Colon (tissue), 2 donors: ENCODE measurements at regions not wholly inside any gene's neighbourhood (a gene's known extent, or its start where the extent isn't known, plus 50 kb on each side); places are given as distances from the start of the nearest gene placed in this dataset.

Source experiments
- FAIRE-seq: peaks from 2 replicates; lab custom pipeline; 2012; peaks lifted over from hg19 to GRCh38; lab: Jason Lieb, UNC
- donor health status: control.
- donor health status: control.

DNA sequence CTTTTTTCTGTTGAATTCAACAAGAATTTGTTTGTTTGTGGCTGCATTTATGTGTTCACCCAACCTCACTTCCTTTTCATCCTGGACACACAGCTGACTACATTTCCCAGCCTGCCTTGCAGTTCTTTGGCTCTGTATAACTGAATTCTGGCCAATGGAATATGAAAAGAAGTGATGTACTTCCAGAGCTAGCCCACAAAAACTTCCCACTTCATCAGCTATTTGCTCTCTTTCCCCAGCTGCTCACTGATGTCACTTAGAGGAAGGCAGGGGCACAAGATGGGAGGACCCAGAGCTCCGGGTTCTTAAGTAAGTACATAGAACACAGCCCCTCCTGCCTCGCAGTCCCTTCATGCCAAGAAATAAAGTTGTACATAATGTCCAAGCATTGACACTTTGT lies 235.0 kb upstream of the FGGY start:
- FAIRE-seq, result no peak

DNA sequence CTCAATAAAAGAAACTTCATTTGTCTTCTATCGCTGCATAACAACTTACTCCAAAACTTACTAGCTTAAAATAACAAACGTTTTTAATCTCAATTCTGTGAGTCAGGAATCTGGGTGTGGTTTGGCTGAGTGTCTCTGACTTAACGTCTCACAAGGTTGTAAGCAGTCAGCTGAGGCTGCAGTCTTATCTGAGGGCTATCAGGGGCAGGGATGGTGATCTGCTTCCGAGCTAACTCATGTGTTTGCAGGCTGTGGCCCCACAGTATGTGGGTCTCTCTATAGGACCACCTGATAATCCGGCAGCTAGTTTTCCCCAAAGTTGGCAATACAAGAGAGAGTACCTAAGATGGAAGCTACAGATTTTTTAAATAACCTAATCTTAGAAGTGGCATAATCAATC lies 234.2 kb upstream of the FGGY start:
- no peak for FAIRE-seq

DNA sequence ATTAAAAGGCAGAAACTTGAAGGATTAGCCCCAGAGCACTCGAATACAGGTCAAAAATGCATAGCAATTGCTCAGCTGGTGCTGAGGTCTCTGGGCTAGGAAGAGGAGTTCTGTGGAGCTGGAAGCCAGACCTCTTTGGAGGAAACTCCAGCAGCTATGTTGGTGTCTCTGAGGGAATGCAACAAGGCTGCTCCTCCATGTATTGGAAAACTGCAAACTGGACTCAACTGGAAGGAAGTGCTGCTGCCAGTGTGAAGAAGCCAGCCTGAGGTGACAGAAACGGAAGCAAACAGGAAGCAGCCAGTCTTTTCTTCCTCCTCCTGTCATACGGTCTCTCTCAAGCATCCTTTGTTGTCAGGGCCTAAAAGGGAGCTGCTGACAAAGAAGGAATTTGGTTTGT lies 233.4 kb upstream of the FGGY start:
- FAIRE-seq, result no peak

DNA sequence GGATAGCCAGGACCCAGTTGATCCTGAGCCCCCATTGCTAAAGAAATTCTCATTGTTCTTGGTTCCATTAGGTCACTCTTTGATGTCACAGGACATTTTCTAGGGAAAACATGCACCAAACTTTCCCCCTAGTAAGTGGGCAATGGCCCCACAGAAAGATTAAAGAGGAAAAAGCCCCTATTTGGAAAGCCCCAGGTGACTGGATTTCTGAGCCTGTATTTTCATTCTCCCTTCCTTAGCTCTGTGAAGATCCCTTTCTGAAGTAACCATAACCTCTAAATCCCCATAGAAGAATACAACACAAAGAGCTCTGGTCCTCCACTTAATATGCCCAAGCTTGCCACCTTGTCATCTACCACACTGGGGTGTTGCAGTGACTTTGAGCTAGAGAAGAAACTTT lies 232.3 kb upstream of the FGGY start:
- no peak for FAIRE-seq

DNA sequence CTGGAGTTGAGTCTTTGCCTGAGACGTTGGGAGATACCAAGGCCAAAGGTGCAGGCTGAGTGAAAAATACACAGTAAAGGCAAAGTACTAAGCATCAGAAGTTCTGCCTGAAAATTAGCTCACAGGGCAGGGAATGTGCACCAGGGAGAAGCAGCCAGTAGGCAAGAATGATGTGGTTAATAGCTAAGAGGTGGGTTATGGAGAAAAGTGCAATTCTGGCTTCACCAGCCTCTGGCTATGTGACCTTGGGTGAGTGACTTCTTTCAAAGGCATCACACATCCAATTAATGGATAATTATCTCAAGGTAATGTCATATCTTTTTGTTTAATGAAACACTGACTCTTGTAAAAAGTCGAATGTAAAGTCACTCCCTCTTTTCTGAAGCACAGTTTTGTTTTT lies 230.7 kb upstream of the FGGY start:
- no peak for FAIRE-seq

DNA sequence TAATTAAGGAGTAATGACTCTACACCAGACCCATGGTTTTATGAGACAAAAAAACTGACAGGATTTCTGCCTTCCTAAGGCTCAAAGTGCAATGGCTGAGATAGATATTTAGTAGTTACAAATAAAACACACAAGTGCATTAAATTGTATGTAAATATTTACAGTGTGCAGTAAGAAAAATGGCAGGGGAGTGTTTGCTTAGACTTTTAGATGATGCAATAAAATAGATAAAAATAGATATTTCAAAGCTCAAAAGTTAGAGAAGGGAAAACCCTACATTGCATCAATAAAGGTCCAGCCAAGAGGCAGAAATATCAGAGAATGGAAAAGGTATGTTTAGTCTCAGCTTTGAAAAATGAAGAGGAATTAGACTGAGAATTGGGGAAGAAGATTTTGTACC lies 226.3 kb upstream of the FGGY start:
- no peak for FAIRE-seq

DNA sequence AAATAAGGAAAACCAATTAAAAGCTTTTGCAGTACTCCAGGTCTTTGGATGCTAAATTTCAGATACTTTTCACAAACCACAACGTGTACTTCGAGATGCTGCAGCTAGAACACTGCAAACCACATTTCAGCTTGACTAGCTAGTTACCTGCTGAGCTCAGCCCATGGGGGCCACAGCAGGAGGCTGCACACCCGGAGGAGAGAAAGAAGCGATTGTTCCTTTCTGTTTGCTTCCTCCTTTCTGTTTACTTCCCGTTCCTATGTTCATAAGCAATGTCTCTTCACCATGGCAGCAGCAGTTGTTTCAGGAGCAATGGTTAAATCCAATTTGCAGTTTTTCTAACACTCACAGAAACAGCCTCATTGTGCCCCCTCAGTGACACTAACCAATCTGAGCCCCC lies 225.6 kb upstream of the FGGY start:
- no peak for FAIRE-seq

DNA sequence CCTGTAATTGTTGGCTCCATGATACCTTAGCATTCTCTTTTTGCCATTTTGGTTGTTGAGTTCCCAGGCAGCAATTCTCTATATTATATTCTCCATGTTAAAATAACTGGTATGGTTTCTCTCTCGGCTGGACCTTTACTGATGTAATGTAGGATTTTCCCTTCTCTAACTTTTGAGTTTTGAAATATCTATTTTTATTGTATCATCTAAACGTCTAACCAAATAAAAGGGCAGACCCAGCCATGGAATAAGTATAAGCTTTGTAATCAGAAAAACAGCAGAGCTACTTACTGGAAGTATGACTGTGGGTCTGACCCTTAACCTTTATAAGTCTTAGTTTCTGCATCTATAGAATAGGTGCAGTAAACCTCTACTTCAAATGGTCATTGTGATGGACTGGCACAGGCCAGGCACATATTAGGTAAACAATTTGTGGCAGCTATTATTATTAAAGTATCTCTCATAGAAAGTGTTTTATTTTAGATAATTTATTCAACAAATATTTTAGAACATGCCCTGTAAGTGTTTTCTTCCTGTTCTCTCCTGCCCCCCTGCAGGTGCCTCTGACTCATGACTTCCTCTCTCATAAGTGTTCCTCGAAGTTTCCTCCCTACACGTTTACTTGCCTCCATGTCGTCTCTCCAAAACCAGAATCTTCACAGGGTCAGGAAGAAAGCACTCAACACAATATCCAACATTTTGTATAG lies 224.9 kb upstream of the FGGY start:
- FAIRE-seq, result no peak

DNA sequence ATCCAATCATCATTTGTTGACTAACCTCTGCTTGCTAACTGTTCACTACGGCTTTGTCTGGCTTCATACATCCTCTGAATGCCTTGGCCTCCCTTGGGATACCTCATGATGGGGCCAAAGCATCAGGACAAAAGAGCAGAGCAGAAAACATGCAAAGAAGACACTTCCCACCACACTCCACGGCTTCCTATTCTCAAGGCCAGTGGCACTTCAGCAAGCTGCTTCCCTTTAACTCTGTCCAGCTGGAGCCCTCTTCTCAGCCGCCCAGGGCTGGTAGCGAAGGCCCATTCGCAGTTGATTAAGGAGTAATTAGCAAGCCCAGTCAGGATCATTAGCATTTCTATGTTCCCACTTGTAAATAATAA lies 224.3 kb upstream of the FGGY start:
- no peak for FAIRE-seq

DNA sequence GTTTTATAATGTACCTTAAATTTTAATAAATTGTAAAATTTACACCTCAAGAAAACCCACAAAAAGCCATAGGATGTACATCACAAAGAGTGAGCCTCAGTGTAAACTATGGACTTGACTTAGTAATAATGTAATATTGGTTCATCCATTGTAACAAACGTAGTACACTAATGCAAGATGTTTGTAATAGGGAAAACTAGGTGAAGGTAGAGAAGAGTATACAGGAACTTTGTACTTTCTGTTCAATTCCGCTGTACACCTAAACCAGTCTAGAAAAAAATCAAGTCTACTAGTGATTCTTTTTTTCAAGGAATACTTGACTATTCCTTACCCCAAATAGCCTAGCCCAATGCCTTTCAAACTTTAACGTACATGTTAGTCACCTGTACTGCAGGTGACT lies 222.3 kb upstream of the FGGY start:
- FAIRE-seq, result no peak

DNA sequence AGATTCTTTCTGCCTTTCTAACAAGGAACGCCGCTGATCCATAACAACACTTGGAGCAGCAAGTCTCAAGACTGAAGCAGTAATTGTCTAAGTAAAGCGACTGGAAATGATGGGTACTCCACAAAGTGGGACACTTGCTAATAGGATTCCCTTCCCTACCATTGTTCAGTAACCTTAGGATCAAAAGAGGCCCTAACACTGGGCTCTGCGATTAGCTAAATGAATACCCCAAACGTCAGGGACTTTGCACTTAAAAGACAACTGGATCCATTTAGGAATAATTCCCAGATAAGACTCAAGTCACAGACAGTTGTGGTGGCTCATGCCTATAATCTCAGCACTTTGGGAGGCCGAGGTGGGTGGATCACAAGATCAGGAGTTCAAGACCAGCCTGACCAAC lies 221.9 kb upstream of the FGGY start:
- no peak for FAIRE-seq

DNA sequence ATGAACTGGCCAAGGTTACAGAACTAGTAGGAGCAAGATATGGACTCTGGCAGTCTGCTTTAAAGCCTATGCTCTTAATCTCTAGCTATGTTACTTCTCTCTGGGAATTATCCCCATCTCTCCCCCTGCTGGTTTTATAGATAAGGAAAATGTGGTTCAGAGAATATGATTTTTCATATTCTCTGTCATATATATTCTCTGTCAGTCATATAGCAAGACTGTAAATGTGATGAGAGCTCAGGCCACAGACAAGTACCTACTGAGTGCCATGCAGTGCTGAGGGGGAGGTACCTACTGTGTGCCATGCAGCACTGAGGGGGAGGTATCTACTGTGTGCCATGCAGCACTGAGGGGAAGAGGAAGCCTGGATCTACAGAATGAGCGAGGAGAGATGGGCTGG lies 220.3 kb upstream of the FGGY start:
- FAIRE-seq, result no peak

DNA sequence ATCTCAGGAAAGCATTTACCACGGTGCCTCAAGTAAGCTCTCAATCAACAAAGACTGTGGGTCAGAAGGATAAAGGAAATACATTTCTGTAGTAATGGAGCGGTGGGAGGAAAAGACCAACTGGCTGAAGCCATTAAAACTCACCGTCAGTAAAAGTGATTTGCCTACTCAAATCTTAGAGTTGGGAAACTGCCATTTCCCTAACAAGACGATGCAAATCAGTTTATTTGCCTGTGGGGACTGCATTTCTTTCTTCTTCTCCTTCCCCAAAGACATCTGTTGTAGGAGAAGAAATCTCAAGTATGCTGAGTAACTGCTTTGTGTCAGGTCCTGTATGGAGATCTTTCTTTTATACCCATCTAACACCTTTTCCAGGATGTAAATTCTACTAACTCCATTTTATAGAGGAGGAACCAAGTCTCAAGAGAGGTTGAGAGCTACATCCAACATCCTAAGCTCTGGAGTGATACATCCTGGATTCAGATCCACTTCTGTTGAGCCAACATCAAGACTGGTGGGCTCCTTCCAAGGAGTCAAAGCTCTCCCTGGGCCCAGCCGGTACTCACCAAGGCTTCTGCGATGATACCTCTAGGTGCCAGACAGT lies 219.3 kb upstream of the FGGY start:
- FAIRE-seq, result no peak

DNA sequence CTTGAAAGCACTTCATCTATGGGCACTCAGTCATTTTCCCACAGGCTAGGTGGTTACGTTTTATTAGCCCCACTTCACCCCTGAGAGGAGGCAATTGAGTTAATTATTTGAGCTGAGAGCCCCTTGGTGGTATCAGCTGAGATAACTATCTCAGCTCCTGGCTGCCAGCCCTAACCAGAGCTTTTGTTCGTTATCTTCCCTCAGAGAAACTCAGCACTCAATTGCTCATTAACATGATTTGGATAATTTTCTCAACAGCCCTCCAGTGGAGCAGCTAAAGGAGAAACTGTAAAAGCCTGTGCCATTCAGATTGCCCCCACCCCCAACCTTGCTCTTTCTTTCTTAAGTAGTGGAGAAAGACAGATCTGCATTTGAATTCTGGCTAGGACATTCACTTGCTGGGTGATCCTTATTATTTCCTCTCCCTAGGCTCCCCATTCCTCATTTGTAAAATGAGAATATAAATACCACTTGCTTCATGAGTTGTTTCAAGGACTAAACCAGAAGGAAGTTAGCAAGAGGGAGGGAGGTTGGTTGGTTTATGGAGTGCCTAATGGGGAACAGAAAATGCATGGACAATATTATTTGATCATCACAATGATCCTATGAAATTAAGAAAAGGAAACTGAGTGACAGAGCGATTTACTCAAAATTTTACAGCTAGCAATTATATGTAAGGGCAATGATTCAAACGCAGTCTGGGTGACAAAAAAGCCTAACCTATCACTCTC lies 218.7 kb upstream of the FGGY start:
- FAIRE-seq, result no peak

DNA sequence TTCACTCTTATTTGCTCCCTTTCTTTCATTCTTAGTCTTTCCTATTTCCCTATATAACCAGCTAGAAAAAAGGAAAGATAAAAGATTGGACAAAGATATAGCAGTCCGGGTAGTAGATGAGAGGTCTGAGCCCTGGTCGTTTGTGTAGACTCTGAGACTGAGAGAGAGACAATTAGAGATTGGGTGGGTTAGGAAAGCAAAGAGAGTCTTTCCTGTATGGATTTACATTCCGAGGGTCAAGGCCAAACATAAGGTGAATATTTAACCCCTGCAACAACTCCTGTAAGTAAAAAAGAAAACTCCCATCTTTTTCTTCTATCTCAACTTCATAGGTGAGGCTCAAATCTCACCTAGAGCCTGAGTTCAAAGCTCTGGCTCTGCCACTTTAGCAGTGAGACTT lies 218.0 kb upstream of the FGGY start:
- FAIRE-seq, result no peak

DNA sequence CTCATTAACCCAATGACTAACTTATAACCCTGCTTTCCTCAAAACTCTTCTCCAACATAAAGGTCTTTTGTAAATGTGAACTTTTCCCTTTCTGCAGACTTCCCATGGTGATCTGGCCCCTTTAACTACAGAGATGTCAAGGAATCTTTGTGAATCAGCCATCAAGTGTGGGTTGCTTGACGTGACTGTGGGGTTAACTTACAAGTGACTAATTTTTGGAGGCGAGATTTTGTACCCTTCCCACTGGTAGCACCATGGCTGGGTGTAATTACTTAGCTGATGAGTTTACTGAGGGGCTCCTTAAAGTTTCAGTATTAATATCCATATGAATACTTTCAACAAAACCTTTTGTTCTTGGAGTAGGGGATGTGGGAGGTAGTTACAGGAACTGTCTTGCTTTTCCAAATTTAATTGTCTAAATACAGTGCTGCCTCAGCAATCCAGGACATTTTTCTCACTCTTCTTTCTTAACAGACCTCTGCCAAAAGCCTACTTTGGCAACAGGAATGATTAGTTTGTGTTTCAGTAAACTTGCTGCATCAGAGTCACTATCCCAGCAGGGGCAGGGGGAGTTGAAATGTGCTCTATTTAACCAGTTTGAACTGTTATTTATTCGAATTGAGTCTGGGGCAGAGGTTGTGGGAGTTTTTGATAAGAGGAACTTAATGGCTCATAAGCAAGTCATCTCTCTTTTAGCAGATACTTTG lies 217.3 kb upstream of the FGGY start:
- no peak for FAIRE-seq

DNA sequence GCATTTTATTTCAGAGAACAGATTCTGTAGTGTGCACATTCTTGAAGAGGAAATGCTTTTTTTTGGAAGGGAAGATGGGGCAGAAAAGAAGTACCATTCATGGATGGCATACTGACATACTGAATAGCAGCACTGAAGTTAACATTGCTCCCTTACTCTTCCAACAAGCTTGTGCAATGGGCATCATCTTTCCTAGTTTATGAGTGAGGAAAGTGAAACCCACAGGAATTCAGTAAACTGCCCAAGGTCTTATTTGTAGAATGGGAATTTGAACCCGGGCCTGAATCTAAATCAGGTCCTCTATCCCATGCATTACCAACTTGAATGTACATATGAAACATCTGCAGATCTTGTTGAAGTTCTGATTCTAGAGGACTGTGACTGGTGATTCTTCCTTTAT lies 215.7 kb upstream of the FGGY start:
- FAIRE-seq, result no peak

DNA sequence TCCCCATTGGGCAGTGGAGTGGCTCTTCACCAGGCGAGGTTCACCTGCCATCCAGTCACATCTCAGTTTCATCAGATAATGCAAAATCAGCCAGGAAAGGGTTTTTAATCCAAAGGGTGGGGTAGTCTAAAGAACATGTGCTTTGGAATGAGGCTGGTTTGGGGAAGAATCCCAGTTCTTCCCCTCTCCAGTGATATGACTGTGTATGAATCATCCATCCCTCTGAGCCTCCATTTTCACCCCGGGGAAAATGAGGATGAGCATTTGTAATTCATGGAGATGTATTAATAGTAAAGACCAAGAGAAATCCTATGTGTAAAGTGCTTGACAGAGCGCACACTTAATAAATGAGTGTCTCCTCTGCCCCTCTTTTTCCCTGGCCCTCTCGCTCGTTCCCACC lies 215.1 kb upstream of the FGGY start:
- no peak for FAIRE-seq

DNA sequence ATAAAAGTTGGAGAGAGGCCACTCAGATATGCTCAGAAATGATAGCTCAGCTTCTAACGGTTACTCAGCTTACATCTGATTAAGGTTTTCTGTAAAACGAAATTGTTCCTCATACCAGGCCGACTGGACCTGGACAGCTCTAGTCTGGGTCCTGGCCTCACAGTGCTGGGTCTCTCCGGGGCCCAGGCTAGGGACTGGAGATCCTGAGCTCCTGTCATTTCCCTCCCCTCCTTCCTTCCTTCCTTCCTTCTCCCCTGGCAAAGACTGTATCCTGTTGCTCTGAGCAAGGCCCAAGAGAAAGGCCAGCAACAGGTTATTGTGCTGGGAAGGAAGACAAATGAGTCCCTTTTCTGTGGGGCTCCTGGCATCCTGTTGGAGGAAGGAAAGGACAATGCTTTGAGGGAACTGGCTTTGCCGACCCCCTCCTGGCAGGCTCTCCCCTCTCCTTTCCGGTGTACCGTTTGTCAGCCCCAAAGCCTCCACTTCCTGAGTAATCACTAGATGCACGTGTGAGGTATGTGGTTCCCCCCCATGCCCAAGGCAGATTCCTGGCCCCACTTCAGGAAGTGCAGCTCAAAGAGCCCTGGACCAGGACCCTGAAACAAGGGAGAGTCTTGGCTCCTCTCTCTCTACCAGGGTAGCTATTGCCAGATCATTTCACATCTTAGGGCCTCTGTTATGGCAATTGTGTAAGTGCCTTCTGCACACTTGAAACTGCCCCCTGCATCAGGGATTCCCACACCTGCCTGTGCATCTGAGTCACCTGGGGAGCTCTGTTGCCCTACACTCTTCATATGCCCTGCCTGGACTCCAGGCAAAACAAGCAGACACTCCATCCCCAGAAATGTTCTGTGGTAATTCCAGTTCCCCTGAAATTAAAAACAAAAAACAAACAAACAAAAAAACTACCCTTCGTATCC lies 212.7 kb upstream of the FGGY start:
- FAIRE-seq, result no peak

DNA sequence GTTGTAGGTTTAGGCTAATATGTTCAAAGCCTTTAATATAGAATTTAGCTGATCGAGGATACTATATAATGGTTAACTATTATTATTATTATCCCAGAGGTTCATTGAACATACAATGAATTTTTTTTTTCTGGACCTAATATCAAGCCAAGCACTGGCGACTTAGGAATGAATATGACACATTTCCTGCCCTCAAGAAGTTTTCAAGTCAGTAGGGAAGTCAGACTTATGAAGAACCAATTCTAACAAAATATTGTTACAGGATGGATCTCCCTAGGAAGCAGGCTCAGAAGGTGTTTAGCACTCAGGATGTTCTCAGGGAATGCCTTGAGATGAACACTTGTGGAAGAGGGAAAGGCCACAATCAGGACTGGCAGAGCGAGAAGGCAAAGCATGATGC lies 211.8 kb upstream of the FGGY start:
- FAIRE-seq, result no peak

DNA sequence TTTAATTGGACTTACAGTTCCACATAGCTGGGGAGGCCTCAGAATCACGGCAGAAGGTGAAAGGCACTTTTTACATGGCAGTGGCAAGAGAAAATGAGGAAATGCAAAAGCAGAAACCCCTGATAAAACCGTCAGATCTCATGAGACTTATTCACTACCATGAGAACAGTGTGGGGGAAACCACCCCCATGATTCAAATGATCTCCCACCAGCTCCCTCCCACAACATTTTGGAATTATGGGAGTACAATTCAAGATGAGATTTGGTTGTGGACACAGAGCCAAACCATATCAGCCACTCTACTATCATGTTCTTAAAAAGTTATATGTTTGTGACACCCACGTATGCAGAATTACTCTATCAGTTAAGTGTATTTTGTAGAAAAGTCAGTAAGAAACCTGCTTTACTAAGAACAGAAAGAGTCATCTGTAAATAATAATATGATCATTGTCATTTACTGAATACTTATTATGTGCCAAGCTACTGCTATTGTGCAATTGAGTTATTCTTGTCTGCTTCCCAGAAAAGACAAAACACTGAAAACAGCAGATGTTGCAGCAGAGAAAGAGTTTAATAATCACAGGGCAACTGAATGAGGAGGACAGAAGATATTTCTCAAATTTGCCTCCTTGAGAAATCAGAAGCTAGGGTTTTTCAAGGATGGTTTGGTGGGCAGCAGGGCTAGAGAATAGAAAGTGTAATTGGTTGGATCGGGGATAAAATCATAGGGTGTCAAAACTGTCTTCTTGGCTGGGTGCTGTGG lies 207.7 kb upstream of the FGGY start:
- no peak for FAIRE-seq
